ENCODE measurements at regions not wholly inside any gene's neighbourhood (a gene's known extent, or its start where the extent isn't known, plus 50 kb on each side); places are given as distances from the start of the nearest gene placed in this dataset.

- DNase-seq, result no peak
These were observed 65.7 kb downstream of the IL21 start for GRCh38 chr4:122555216-122555615.

- DNase-seq, result no peak
These were observed 67.4 kb downstream of the IL21 start for GRCh38 chr4:122553432-122553831.

GRCh38 chr4:122552898-122553297 lies 68.0 kb downstream of the IL21 start:
- DNase-seq, result no peak

GRCh38 chr4:122548886-122549630 lies 71.8 kb downstream of the IL21 start:
- no peak for DNase-seq

GRCh38 chr4:122548452-122548851 lies 72.4 kb downstream of the IL21 start:
- DNase-seq, result peak; percentile 43

- DNase-seq, result peak; percentile 13
These were observed 78.2 kb downstream of the IL21 start for GRCh38 chr4:122542411-122543236.

GRCh38 chr4:122541996-122542395 lies 78.9 kb downstream of the IL21 start:
- no peak for DNase-seq

GRCh38 chr4:122540838-122541237 lies 80.0 kb downstream of the IL21 start:
- DNase-seq, result no peak

GRCh38 chr4:122539861-122540465 lies 80.9 kb downstream of the IL21 start:
- DNase-seq, result no peak

- no peak for DNase-seq
These were observed 81.0 kb upstream of the IL2 start for GRCh38 chr4:122537388-122538135.

- DNase-seq, result no peak
These were observed 79.5 kb upstream of the IL2 start for GRCh38 chr4:122536001-122536400.

GRCh38 chr4:122534776-122535175 lies 78.3 kb upstream of the IL2 start:
- DNase-seq, result no peak

- DNase-seq, result no peak
These were observed 77.3 kb upstream of the IL2 start for GRCh38 chr4:122533841-122534240.

GRCh38 chr4:122532766-122533165 lies 76.2 kb upstream of the IL2 start:
- no peak for DNase-seq

- DNase-seq, result no peak
These were observed 75.0 kb upstream of the IL2 start for GRCh38 chr4:122531514-122531913.

GRCh38 chr4:122531038-122531437 lies 74.5 kb upstream of the IL2 start:
- no peak for DNase-seq

GRCh38 chr4:122528879-122529278 lies 72.4 kb upstream of the IL2 start:
- DNase-seq, result no peak

- DNase-seq, result no peak
These were observed 69.3 kb upstream of the IL2 start for GRCh38 chr4:122525865-122526264.

GRCh38 chr4:122524176-122524575 lies 67.7 kb upstream of the IL2 start:
- no peak for DNase-seq

GRCh38 chr4:122522944-122523343 lies 66.4 kb upstream of the IL2 start:
- no peak for DNase-seq

GRCh38 chr4:122517345-122517744 lies 60.8 kb upstream of the IL2 start:
- DNase-seq, result no peak

GRCh38 chr4:122516376-122516775 lies 59.9 kb upstream of the IL2 start:
- no peak for DNase-seq

GRCh38 chr4:122514671-122515070 lies 58.1 kb upstream of the IL2 start:
- no peak for DNase-seq
